Endothelial cell of umbilical vein (primary cell): ENCODE measurements at regions not wholly inside any gene's neighbourhood (a gene's known extent, or its start where the extent isn't known, plus 50 kb on each side); places are given as distances from the start of the nearest gene placed in this dataset.
"Not testable (repeated sequence)": the region's sequence is repeated elsewhere in the genome, so short reads cannot be mapped to it uniquely, and the experiment has no call there.

ENCODE experiments used
- MAX ChIP-seq: IDR thresholded peaks from 2 replicates; pipeline ENCODE4 v1.6.1; 2011; ENCODE audit not compliant: insufficient read depth, insufficient read length
- POLR2A ChIP-seq: IDR thresholded peaks from 2 replicates; pipeline ENCODE4 v1.6.1; 2012; ENCODE audit warnings: low read depth, mild to moderate bottlenecking, control low read depth, low read length
- TF ChIP-seq, protein P1 (sequence below), 2 donors: IDR thresholded peaks; 1 replicate in 1 of 2; 2 replicates in 1 of 2; pipeline ENCODE4 v1.5.1; 2011; ENCODE audit warnings: low read length in 2 of 2, mild to moderate bottlenecking in 2 of 2, moderate library complexity in 2 of 2, control low read depth in 1 of 2, inconsistent platforms in 1 of 2, low read depth in 1 of 2; ENCODE audit not compliant: insufficient read depth in 1 of 2; ENCODE audit errors: extremely low read depth in 1 of 2

DNA sequence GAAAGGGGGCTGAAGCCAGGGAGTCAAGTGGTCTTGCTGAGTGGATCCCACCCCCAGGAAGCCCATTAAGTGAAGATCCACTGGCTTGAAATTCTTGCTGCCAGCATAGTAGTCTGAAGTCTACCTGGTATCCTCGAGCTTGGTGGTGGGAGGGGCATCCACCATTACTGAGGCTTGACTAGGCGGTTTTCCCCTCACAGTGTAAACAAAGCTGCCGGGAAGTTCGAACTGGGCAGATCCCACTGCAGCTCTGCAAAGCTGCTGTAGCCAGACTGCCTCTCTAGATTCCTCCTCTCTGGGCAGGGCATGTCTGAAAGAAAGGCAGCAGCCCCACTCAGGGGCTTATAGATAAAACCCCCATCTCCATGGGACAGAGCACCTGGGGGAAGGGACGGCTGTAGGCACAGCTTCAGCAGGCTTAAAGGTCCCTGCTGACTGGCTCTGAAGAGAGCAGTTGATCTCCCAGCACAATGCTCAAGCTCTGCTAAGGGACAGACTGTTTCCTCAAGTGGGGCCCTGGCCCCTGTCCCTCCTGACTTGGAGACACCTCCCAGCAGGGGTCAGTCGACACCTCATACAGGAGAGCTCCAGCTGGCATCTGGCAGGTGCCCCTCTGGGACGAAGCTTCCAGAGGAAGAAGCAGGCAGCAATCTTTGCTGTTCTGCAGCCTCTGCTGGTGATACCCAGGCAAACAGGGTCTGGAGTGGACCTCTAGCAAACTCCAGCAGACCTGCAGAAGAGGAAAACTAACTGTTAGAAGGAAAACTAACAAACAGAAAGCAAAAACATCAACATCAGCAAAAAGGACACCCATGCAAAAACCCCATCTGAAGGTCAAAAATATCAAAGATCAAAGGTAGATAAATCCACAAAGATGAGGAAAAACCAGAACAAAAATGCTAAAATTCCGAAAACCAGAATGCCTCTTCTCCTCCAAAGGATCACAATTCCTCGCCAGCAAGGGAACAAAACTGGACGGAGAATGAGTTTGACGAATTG is 140.6 kb downstream of the FAM170A start:
- TF ChIP-seq, protein P1, sequence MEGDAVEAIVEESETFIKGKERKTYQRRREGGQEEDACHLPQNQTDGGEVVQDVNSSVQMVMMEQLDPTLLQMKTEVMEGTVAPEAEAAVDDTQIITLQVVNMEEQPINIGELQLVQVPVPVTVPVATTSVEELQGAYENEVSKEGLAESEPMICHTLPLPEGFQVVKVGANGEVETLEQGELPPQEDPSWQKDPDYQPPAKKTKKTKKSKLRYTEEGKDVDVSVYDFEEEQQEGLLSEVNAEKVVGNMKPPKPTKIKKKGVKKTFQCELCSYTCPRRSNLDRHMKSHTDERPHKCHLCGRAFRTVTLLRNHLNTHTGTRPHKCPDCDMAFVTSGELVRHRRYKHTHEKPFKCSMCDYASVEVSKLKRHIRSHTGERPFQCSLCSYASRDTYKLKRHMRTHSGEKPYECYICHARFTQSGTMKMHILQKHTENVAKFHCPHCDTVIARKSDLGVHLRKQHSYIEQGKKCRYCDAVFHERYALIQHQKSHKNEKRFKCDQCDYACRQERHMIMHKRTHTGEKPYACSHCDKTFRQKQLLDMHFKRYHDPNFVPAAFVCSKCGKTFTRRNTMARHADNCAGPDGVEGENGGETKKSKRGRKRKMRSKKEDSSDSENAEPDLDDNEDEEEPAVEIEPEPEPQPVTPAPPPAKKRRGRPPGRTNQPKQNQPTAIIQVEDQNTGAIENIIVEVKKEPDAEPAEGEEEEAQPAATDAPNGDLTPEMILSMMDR (IDR thresholded peaks at IDR 0.05; ENCODE audit: extremely low read depth in 1 of 2, insufficient read depth in 1 of 2, low read depth in 1 of 2, low read length in 2 of 2): not testable (repeated sequence)
- TF ChIP-seq POLR2A, MAX: not testable (repeated sequence)
